HEK293 (cell line): ENCODE measurements at regions not wholly inside any gene's neighbourhood (a gene's known extent, or its start where the extent isn't known, plus 50 kb on each side); places are given as distances from the start of the nearest gene placed in this dataset.

ENCODE experiments used
- CTCF ChIA-PET: fragments of 350-600 bp; formaldehyde crosslinking; extraction: SDS; loops from one replicate; lab custom pipeline; 2021; ENCODE audit warnings: antibody characterized with exemption; lab: Yijun Ruan, JAX
- POLR2A ChIA-PET: fragments of 300-600 bp; formaldehyde crosslinking; extraction: SDS; loops from one replicate; lab custom pipeline; 2020; ENCODE audit warnings: antibody characterized with exemption, inconsistent platforms; lab: Yijun Ruan, JAX
- H3K27ac ChIP-seq: fragments of 200-500 bp; sonication (Bioruptor generic); 2 replicates; pipeline ENCODE4 v1.5.1; 2014; ENCODE audit warnings: low read depth, low read length, control low read depth, inconsistent platforms; ENCODE audit errors: extremely low read depth
- H3K36me3 ChIP-seq, 2 experiments: fragments of 200-500 bp in 1 of 2; sonication (Bioruptor generic) in 1 of 2; 1 replicate in 1 of 2; 2 replicates in 1 of 2; pipeline ENCODE4 v1.5.1; 2014 to 2017; ENCODE audit warnings: inconsistent platforms in 2 of 2, low read length in 2 of 2; ENCODE audit not compliant: control insufficient read depth in 2 of 2, insufficient read depth in 1 of 2
- H3K4me1 ChIP-seq: fragments of 200-500 bp; sonication (Bioruptor generic); 2 replicates; pipeline ENCODE4 v1.5.1; 2014; ENCODE audit warnings: mild to moderate bottlenecking, low read length, inconsistent platforms; ENCODE audit not compliant: control insufficient read depth, insufficient read depth
- H3K4me3 ChIP-seq: 2 replicates; pipeline ENCODE4 v1.5.1; 2011; ENCODE audit warnings: low read depth, mild to moderate bottlenecking, control low read depth, low read length, moderate library complexity
- H3K9me3 ChIP-seq: fragments of 200-500 bp; sonication (Bioruptor generic); 2 replicates; pipeline ENCODE4 v1.5.1; 2014; ENCODE audit warnings: low read depth, low read length, inconsistent platforms; ENCODE audit not compliant: control insufficient read depth, insufficient read depth
- BCL11B ChIP-seq: fragments of 450-650 bp; formaldehyde crosslinking; IDR thresholded peaks from 2 replicates; pipeline ENCODE4 v1.5.1; 2016; ENCODE audit warnings: low read depth, missing biosample characterization, missing genetic modification characterization
- GLI2 ChIP-seq: fragments of 450-650 bp; formaldehyde crosslinking; IDR thresholded peaks from 2 replicates; pipeline ENCODE4; 2017; ENCODE audit warnings: missing biosample characterization, missing genetic modification characterization, low read depth, borderline replicate concordance
- HOXD13 ChIP-seq: sonication (generic); formaldehyde crosslinking; IDR thresholded peaks from 2 replicates; pipeline ENCODE4 v1.8.0; 2022; ENCODE audit warnings: missing genetic modification reagents, borderline replicate concordance
- IKZF3 ChIP-seq: fragments of 450-650 bp; IDR thresholded peaks from 2 replicates; pipeline ENCODE4 v1.5.0; 2018; ENCODE audit warnings: missing biosample characterization, mild to moderate bottlenecking, missing genetic modification characterization, moderate library complexity
- MZF1 ChIP-seq: fragments of 450-650 bp; formaldehyde crosslinking; IDR thresholded peaks from 2 replicates; pipeline ENCODE4 v1.5.1; 2017; ENCODE audit warnings: missing biosample characterization, missing genetic modification characterization, borderline replicate concordance
- TCF7L2 ChIP-seq: IDR thresholded peaks from 2 replicates; pipeline ENCODE4 v1.6.1; 2011; ENCODE audit warnings: low read depth, mild to moderate bottlenecking, inconsistent platforms, low read length, moderate library complexity, borderline replicate concordance
- ZBTB48 ChIP-seq: fragments of 450-650 bp; formaldehyde crosslinking; IDR thresholded peaks from 2 replicates; pipeline ENCODE4 v1.5.1; 2016; ENCODE audit warnings: missing biosample characterization, missing genetic modification characterization
- ZFP69B ChIP-seq: fragments of 450-650 bp; formaldehyde crosslinking; IDR thresholded peaks from 2 replicates; pipeline ENCODE4 v1.5.1; 2016; ENCODE audit warnings: missing biosample characterization, missing genetic modification characterization
- ZNF10 ChIP-seq: fragments of 450-650 bp; formaldehyde crosslinking; IDR thresholded peaks from 2 replicates; pipeline ENCODE4 v1.5.1; 2017; ENCODE audit warnings: missing biosample characterization, missing genetic modification characterization
- ZNF184 ChIP-seq: fragments of 450-650 bp; IDR thresholded peaks from 2 replicates; pipeline ENCODE4 v1.5.1; 2018; ENCODE audit warnings: missing biosample characterization, mild to moderate bottlenecking, missing genetic modification characterization
- ZNF202 ChIP-seq: fragments of 450-650 bp; formaldehyde crosslinking; IDR thresholded peaks from 2 replicates; pipeline ENCODE4 v1.5.1; 2016; ENCODE audit warnings: missing biosample characterization, missing genetic modification characterization, borderline replicate concordance
- ZNF221 ChIP-seq: fragments of 450-650 bp; formaldehyde crosslinking; IDR thresholded peaks from 2 replicates; pipeline ENCODE4 v1.5.1; 2017; ENCODE audit warnings: missing biosample characterization, missing genetic modification characterization, borderline replicate concordance
- ZNF23 ChIP-seq: fragments of 450-650 bp; formaldehyde crosslinking; IDR thresholded peaks from 2 replicates; pipeline ENCODE4 v1.5.1; 2016; ENCODE audit warnings: missing biosample characterization, missing genetic modification characterization, borderline replicate concordance
- ZNF366 ChIP-seq: fragments of 450-650 bp; formaldehyde crosslinking; conservative IDR thresholded peaks from 2 replicates; pipeline ENCODE4 v1.5.1; 2016; ENCODE audit warnings: missing biosample characterization, missing genetic modification characterization
- ZNF449 ChIP-seq: fragments of 450-650 bp; formaldehyde crosslinking; IDR thresholded peaks from 2 replicates; pipeline ENCODE4 v1.5.1; 2017; ENCODE audit warnings: missing biosample characterization, mild to moderate bottlenecking, missing genetic modification characterization, moderate library complexity
- ZNF580 ChIP-seq: fragments of 450-650 bp; formaldehyde crosslinking; IDR thresholded peaks from 2 replicates; pipeline ENCODE4 v1.5.1; 2016; ENCODE audit warnings: missing biosample characterization, missing genetic modification characterization
- ZNF664 ChIP-seq: fragments of 450-650 bp; formaldehyde crosslinking; IDR thresholded peaks from 2 replicates; pipeline ENCODE4 v1.5.1; 2016; ENCODE audit warnings: missing biosample characterization, missing genetic modification characterization
- ZNF670 ChIP-seq: fragments of 450-650 bp; formaldehyde crosslinking; IDR thresholded peaks from 2 replicates; pipeline ENCODE4 v1.5.1; 2016; ENCODE audit warnings: missing biosample characterization, missing genetic modification characterization, low read depth
- ZNF768 ChIP-seq: fragments of 450-650 bp; formaldehyde crosslinking; IDR thresholded peaks from 2 replicates; pipeline ENCODE4 v1.5.1; 2018; ENCODE audit warnings: missing biosample characterization, mild to moderate bottlenecking, missing genetic modification characterization
- ZNF777 ChIP-seq: fragments of 450-650 bp; formaldehyde crosslinking; IDR thresholded peaks from 2 replicates; pipeline ENCODE4 v1.5.1; 2017; ENCODE audit warnings: missing biosample characterization, missing genetic modification characterization, borderline replicate concordance
- ZNF785 ChIP-seq: fragments of 450-650 bp; formaldehyde crosslinking; IDR thresholded peaks from 2 replicates; pipeline ENCODE4 v1.5.1; 2016; ENCODE audit warnings: missing biosample characterization, missing genetic modification characterization
- ZSCAN16 ChIP-seq: fragments of 450-650 bp; formaldehyde crosslinking; IDR thresholded peaks from 2 replicates; pipeline ENCODE4 v1.5.1; 2016; ENCODE audit warnings: missing biosample characterization, missing genetic modification characterization
- ZSCAN5A ChIP-seq: fragments of 450-650 bp; formaldehyde crosslinking; IDR thresholded peaks from 2 replicates; pipeline ENCODE4 v1.5.1; 2016; ENCODE audit warnings: missing biosample characterization, missing genetic modification characterization
- TF ChIP-seq, protein P1 (sequence below): fragments of 450-650 bp; formaldehyde crosslinking; IDR thresholded peaks from 2 replicates; pipeline ENCODE4 v1.5.1; 2016; ENCODE audit warnings: missing biosample characterization, missing genetic modification characterization

DNA sequence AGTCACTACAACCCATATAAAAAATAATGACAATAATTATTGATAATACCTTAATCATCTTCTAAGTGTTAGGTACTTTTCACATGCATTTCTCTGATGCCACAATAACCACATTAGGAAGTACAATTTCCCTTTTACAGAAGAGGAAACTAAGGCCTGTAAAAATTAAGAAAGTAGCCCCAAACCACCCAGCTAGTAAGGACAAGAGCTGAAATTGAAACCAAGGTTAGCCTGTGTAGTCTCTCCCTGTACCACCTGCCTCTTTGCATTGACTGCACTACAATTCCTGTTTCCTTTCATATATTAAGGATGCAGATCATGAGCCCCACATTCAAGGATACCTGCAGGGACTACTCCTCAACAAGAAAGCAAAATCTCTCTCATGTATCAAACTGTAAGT is 288.8 kb downstream of the GPATCH2 start (continued):
- TF ChIP-seq ZNF664 (no peak), ZNF449 (no peak), ZNF777 (tag by site-specific recombination) (no peak)

DNA sequence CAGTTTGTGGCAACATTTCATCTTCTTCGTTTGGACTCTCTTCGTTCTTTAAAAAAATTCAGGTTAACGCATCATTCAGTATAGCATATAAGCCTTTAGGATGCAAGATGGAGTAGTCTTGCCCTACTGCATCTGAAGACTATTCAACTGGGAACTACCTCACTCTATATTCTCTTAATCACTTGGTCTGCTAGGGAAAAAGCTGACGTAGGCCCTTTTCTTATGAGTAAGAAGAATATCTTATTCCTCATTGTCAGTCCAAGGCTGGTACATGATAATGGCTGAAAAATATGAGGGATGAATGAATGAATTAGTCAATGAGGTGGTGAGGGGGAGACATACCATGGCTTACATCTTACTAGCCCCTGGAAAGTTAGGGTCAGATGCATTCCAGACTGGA is 294.2 kb downstream of the GPATCH2 start:
- no peak overlapping the region for H3K27ac ChIP-seq
- H3K9me3 ChIP-seq, result no peaks in the 10 kb centered on the region
- no peak overlapping the region for H3K4me3 ChIP-seq
- no peak for TF ChIP-seq ZNF366 (tag by site-specific recombination)
- no peaks in the 10 kb centered on the region for H3K4me1 ChIP-seq
- POLR2A ChIA-PET, result no interaction called here
- CTCF ChIA-PET, result no interaction called here
- H3K36me3 ChIP-seq, result no peaks in the 10 kb centered on the region

GRCh38 chr1:217333939-217334338 is 297.0 kb downstream of the GPATCH2 start:
- Histone ChIP-seq H3K4me1 (no peaks in the 10 kb centered on the region), H3K27ac (no peak overlapping the region), H3K36me3 (no peaks in the 10 kb centered on the region), H3K9me3 (no peaks in the 10 kb centered on the region), H3K4me3 (no peak overlapping the region)
- TF ChIP-seq TCF7L2 (no peak), ZNF23 (tag by site-specific recombination) (no peak), ZNF670 (tag by site-specific recombination) (no peak), ZNF785 (tag by site-specific recombination) (no peak), ZNF10 (no peak), BCL11B (tag by site-specific recombination) (no peak)
- POLR2A ChIA-PET, result no interaction called here
- CTCF ChIA-PET, result interaction anchor here (0.6 to 1.4 kb wide), 7 partner anchors 8 to 1232 kb away, joined by 3 to 4 read pairs (median 3); no protein-coding TSS in a partner anchor

GRCh38 chr1:217332431-217333065 is 298.3 kb downstream of the GPATCH2 start:
- H3K4me3 ChIP-seq, result no peak overlapping the region
- H3K36me3 ChIP-seq, result no peaks in the 10 kb centered on the region
- no peaks in the 10 kb centered on the region for H3K9me3 ChIP-seq
- H3K27ac ChIP-seq, result no peak overlapping the region
- CTCF ChIA-PET, result no interaction called here
- POLR2A ChIA-PET, result no interaction called here
- no peaks in the 10 kb centered on the region for H3K4me1 ChIP-seq
- TF ChIP-seq, protein P1, sequence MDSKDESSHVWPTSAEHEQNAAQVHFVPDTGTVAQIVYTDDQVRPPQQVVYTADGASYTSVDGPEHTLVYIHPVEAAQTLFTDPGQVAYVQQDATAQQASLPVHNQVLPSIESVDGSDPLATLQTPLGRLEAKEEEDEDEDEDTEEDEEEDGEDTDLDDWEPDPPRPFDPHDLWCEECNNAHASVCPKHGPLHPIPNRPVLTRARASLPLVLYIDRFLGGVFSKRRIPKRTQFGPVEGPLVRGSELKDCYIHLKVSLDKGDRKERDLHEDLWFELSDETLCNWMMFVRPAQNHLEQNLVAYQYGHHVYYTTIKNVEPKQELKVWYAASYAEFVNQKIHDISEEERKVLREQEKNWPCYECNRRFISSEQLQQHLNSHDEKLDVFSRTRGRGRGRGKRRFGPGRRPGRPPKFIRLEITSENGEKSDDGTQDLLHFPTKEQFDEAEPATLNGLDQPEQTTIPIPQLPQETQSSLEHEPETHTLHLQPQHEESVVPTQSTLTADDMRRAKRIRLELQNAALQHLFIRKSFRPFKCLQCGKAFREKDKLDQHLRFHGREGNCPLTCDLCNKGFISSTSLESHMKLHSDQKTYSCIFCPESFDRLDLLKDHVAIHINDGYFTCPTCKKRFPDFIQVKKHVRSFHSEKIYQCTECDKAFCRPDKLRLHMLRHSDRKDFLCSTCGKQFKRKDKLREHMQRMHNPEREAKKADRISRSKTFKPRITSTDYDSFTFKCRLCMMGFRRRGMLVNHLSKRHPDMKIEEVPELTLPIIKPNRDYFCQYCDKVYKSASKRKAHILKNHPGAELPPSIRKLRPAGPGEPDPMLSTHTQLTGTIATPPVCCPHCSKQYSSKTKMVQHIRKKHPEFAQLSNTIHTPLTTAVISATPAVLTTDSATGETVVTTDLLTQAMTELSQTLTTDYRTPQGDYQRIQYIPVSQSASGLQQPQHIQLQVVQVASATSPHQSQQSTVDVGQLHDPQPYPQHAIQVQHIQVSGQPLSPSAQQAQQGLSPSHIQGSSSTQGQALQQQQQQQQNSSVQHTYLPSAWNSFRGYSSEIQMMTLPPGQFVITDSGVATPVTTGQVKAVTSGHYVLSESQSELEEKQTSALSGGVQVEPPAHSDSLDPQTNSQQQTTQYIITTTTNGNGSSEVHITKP, result no peak
- TF ChIP-seq ZNF768 (tag by site-specific recombination) (no peak), ZNF184 (no peak), ZNF664 (no peak), ZNF580 (tag by site-specific recombination) (no peak), MZF1 (no peak), IKZF3 (tag by site-specific recombination) (no peak), ZNF777 (tag by site-specific recombination) (no peak), ZFP69B (tag by site-specific recombination) (no peak), HOXD13 (CRISPR knock-in tag) (no peak), ZSCAN5A (tag by site-specific recombination) (no peak), ZBTB48 (tag by site-specific recombination) (no peak), ZNF221 (no peak), ZNF202 (tag by site-specific recombination) (no peak), ZSCAN16 (tag by site-specific recombination) (no peak), GLI2 (no peak)
